ENCODE measurements at regions not wholly inside any gene's neighbourhood (a gene's known extent, or its start where the extent isn't known, plus 50 kb on each side); places are given as distances from the start of the nearest gene placed in this dataset.

GRCh38 chr3:88259045-88259444 is 109.3 kb downstream of the C3orf38 start:
- TF ChIP-seq POLR2A (IDR thresholded peaks at IDR 0.05; ENCODE audit: low read depth, low read length) (no peak), POLR2AphosphoS5 (IDR thresholded peaks at IDR 0.05; ENCODE audit: low read depth, low read length) (no peak)

Data from GM12892 (cell line).